Skeletal muscle cell (primary cell): ENCODE measurements at regions not wholly inside any gene's neighbourhood (a gene's known extent, or its start where the extent isn't known, plus 50 kb on each side); places are given as distances from the start of the nearest gene placed in this dataset.
"Not testable (repeated sequence)": the region's sequence is repeated elsewhere in the genome, so short reads cannot be mapped to it uniquely, and the experiment has no call there.

ENCODE experiments used
- DNase-seq: peaks from one replicate; pipeline ENCODE4 v3.0.0-alpha.2; 2010; ENCODE audit warnings: low read depth
- H3K4me3 ChIP-seq: 2 replicates; pipeline ENCODE4 v1.5.1; 2011; ENCODE audit warnings: low read depth, mild to moderate bottlenecking, control low read depth, low read length, moderate library complexity

DNA sequence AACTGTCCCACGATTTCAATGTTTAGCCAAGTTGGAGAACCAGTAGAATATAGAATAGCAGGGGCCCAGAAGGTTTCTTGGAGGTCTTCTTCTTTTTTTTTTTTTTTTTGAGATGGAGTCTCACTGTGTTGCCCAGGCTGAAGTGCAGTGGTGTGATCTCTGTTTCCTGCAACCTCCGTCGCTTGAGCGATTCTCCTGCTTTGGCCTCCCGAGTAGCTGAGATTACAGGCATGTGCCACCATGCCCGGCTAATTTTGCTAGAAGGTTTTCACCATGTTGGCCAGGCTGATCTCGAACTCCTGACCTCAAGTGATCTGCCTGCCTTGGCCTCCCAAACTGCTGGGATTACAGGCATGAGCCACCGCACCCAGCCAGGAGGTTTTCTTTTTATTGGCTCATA is 84.3 kb downstream of the MYCN start:
- not testable (repeated sequence) for H3K4me3 ChIP-seq, DNase-seq

DNA sequence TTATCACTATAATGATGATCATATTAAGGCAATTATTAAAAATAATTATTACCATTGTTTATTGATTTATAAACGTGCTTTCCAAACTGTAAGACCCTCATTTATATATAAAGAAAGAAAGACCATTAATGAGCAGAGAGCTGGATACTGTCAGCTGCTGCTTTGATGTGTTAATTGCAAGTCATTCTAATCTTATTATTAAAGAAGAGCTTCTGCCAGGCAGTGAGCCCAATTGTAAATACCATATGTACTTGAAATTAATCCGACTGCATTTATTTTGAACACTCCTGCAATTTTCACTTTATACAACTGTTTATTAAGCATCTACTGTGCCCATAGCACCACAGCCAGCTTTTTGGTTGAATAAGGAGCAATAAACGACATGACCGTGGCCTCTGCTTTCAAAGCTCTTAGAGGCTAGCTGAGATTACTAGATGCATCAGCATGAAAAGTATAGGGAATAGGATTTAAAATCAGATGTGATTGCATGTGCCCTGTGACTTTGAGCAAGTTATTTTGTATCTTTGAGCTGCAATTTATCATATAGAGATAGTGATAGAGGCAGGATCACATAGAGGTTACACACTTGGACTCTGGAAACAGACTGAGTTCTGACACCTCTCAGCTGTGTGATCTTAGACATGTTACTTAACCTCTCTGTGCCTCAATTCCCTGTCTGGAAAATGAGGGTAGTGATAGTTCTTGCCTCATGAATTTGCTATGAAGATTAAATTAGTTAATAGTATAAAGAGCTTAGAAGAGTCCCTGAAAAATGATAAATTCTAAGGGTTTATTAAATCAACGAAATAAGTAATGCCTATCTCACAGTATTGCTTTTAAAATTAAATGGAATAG is 83.4 kb downstream of the MYCN start:
- DNase-seq, result no peak
- H3K4me3 ChIP-seq, result no peak overlapping the region

DNA sequence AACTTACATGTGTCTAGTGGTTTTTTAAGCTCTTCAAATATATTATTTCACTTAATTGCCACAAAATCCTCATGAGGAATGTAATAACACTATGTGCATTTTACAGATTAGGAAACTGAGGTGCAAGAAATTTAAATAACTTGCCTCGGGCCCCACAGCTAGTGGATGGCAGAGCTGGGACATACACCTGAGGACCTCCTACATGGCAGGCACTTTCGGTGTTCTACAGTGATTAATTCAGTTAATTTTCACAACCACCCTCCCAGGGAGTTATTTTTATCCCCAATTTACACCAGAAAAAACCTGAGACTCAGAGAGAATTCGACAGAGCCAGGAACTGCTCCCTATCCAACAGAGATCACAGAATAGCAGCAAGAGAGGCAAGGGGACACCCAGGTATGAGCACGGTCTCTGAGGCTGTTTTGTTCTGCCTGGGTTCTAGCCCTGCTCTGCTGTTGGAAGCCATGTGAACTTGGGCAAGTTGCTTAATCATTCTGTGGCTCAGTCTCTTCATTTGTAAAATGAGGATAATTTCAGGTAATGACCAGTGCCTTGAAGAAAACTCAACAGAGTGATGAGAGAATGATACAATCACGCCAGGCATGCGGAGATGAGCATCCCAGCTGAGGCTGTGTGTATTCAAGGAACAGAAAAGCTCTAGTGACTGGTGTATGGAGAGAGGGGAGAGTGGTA is 82.3 kb downstream of the MYCN start:
- no peak overlapping the region for H3K4me3 ChIP-seq
- no peak for DNase-seq

- DNase-seq, result no peak
- no peak overlapping the region for H3K4me3 ChIP-seq
Observed at GRCh38 chr2:16021611-16022363, 81.4 kb downstream of the MYCN start.

GRCh38 chr2:16020389-16021008 is 80.1 kb downstream of the MYCN start:
- DNase-seq, result no peak
- H3K4me3 ChIP-seq, result no peak overlapping the region

- H3K4me3 ChIP-seq, result no peak overlapping the region
- no peak for DNase-seq
Observed at GRCh38 chr2:16019617-16020351, 79.4 kb downstream of the MYCN start.

DNA sequence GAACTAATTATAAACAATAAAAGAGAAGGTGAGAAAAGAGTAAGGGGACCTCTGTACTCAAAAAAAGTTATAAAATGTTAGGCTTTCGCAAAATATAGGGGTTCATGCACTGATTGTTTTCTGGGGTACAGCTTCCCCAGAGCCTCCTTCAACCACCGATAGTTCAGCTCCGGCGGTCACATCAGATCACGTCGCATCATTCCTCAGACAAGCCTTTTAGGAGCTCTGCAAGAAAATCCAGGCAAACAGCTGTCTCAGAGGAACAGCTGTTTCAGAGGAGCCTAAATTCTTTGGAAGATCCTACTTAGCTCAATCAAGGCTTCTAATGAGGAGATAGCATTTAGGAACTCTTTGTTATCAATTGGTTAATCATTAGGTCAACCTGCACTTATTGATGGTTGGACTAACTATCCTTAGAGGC is 78.7 kb downstream of the MYCN start:
- no peak for DNase-seq

GRCh38 chr2:16018277-16019059 is 78.1 kb downstream of the MYCN start:
- H3K4me3 ChIP-seq, result no peak overlapping the region
- no peak for DNase-seq

More for the DNA sequence above, 78.7 kb downstream of the MYCN start:
- no peak overlapping the region for H3K4me3 ChIP-seq

- no peak for DNase-seq
- H3K4me3 ChIP-seq, result no peak overlapping the region
Observed at GRCh38 chr2:16016282-16016681, 75.9 kb downstream of the MYCN start.

DNA sequence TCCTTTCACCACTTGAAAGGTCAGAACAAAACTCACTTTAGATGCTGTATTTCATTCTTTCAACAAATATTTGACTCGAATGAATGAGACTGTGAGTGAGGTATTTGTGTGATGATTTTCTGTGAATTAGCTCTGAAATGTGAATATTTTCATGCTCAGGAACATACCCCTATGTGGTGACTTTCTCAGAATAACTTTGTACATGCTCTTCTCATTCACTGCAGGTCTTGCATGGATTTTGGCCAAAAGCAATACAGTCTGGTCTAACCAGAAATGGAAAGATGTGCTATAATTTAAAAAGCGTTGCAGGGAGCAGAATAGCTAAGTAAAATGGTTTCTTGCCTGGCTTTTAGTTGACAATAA is 75.5 kb downstream of the MYCN start:
- no peak overlapping the region for H3K4me3 ChIP-seq
- DNase-seq, result no peak

- H3K4me3 ChIP-seq, result no peak overlapping the region
- DNase-seq, result no peak
Observed at GRCh38 chr2:16015210-16015902, 75.0 kb downstream of the MYCN start.

GRCh38 chr2:16014802-16015201 is 74.5 kb downstream of the MYCN start:
- no peak overlapping the region for H3K4me3 ChIP-seq
- no peak for DNase-seq

- no peak overlapping the region for H3K4me3 ChIP-seq
- DNase-seq, result no peak
Observed at GRCh38 chr2:16014041-16014787, 73.9 kb downstream of the MYCN start.

DNA sequence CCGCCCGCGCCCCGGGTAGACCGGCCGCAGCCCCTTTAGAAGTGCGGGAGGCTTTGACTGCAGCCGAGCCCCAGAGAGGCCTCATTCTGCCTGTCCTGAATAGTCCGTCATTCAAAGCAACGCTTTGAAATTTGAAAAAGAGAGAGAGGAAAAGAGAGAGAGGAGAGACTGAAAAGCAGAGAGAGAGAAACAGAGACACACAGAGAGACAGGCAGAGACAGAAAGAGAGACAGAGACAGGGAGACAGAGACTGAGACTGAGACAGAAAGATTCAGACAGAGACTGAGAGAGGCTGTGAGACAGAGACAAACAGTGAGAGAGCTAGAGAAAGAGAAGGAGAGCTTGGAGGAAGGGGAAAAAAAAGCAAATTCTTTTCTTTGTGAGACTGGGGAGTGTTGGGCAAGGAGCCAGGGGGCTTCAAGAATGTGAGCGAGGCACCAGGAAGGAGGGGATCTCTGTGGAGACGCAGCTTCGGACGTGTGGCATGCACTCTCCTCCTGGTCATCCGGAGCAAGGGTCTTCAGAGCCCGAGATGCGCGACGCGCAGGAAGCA is 73.1 kb downstream of the MYCN start:
- no peak overlapping the region for H3K4me3 ChIP-seq
- no peak for DNase-seq

DNA sequence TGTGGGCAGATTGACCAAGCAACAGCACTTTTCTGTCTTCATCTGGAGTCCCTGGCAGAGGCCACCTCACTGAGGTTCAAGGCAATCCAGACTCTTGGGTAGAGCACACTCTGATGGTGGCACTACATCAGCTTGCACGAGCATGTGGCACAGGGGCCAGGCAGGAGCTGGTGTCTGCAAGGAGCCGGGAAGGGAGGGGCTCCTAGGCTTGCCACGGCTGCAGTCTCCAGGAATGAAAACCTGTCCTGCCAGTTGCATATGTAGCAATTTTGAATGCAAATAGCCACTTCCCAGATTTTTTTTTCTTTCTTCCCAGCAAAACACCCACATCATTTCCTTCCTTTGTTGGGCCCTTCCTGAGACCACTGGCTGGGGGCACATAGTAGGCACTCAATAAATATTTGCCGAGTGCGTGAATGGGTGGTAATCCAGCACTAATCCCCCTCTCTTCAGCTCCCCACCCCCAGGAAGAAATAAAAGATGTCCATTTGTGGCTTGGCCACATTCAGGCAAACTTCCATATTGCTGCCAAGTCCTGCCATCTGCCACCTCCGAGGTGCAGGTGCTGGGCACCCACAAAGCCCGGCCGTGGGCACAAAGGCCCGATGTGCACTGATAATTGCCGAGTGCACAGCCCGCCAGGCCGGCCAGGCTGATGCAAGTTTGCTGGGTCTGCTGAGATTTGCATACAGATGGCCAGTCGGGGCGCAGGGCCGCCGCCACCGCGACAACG is 72.4 kb downstream of the MYCN start:
- no peak overlapping the region for H3K4me3 ChIP-seq
- DNase-seq, result no peak

- no peak for DNase-seq
- H3K4me3 ChIP-seq, result no peak overlapping the region
Observed at GRCh38 chr2:16012029-16012596, 71.8 kb downstream of the MYCN start.
